HCT116 (cell line): ENCODE measurements at regions not wholly inside any gene's neighbourhood (a gene's known extent, or its start where the extent isn't known, plus 50 kb on each side); places are given as distances from the start of the nearest gene placed in this dataset.

Source experiments
- ATAC-seq: fragments of 200-7000 bp; cut with Tn5 transposase; 2 replicates; pipeline ENCODE4 v1.9.1; 2020; ENCODE audit warnings: mild to moderate bottlenecking, moderate library complexity
- BruUV-seq: library from RNA; stranded (reverse); fragments of 400-500 nt; replicated peaks from 2 replicates; lab custom pipeline; 2021; lab: Mats Ljungman, UMichigan
- CTCF ChIA-PET: fragments of 300-600 bp; sonication (Branson Sonifier 250); formaldehyde crosslinking; loops from one replicate; lab custom pipeline; 2021; ENCODE audit warnings: antibody characterized with exemption; lab: Charles Lee
- POLR2A ChIA-PET: fragments of 300-600, 350-600 bp; sonication (Branson Sonifier 250); formaldehyde crosslinking; loops from one replicate; lab custom pipeline; 2021; ENCODE audit warnings: antibody characterized with exemption; lab: Charles Lee
- RAD21 ChIA-PET, 2 experiments: fragments of 300-600 bp; sonication (Branson Sonifier 250); formaldehyde crosslinking; loops; one replicate each; lab custom pipeline; 2023; ENCODE audit warnings: low total read pairs in 2 of 2; ENCODE audit not compliant: uncharacterized antibody in 2 of 2, unreplicated experiment in 2 of 2, low non-redundant PET in 1 of 2; lab: Charles Lee
- DNase-seq: peaks from one replicate; pipeline ENCODE4 v3.0.0-alpha.2; 2010; ENCODE audit warnings: low read depth, low spot score
- H2AFZ ChIP-seq: fragments of 200-600 bp; shearing (Covaris generic), sonication (generic); 2 replicates; pipeline ENCODE4 v1.6.1; 2017; ENCODE audit warnings: low read depth, mixed run types, mixed read lengths, antibody characterized with exemption, low read length; ENCODE audit not compliant: poor library complexity, severe bottlenecking
- H3K27ac ChIP-seq: 2 replicates; pipeline ENCODE4 v1.5.1; 2012; ENCODE audit warnings: low read depth, low read length
- H3K27me3 ChIP-seq: fragments of 200-600 bp; sonication (generic); 2 replicates; pipeline ENCODE4 v1.6.1; 2016; ENCODE audit warnings: mixed run types, low read length, mixed read lengths; ENCODE audit not compliant: insufficient read depth
- H3K36me3 ChIP-seq, 2 experiments: fragments of 200-500 bp in 1 of 2; fragments of 200-600 bp in 1 of 2; sonication (Bioruptor generic) in 1 of 2; sonication (generic) in 1 of 2; 2 replicates each; pipeline versions ENCODE4 v1.5.1 to v1.6.1; 2014 to 2016; ENCODE audit warnings: low read length in 2 of 2, inconsistent platforms in 1 of 2, mixed read lengths in 1 of 2, mixed run types in 1 of 2; ENCODE audit not compliant: insufficient read depth in 2 of 2, control insufficient read depth in 1 of 2
- H3K4me1 ChIP-seq, 2 experiments: fragments of 200-600 bp in 1 of 2; sonication (generic) in 1 of 2; 2 replicates each; pipeline versions ENCODE4 v1.5.1 to v1.6.1; 2012 to 2017; ENCODE audit warnings: low read length in 2 of 2, inconsistent platforms in 1 of 2, mild to moderate bottlenecking in 1 of 2, mixed read lengths in 1 of 2, mixed run types in 1 of 2, moderate library complexity in 1 of 2; ENCODE audit not compliant: insufficient read depth in 2 of 2, control insufficient read depth in 1 of 2
- H3K4me2 ChIP-seq: fragments of 200-600 bp; sonication (generic); 2 replicates; pipeline ENCODE4 v1.6.1; 2017; ENCODE audit warnings: mixed run types, low read length, mixed read lengths
- H3K4me3 ChIP-seq, 2 experiments: fragments of 200-600 bp in 1 of 2; sonication (generic) in 1 of 2; replicated peaks in 1 of 2; 2 replicates each; pipeline ENCODE4 v1.5.1; 2011 to 2016; ENCODE audit warnings: low read length in 2 of 2, control low read depth in 1 of 2, low read depth in 1 of 2, mild to moderate bottlenecking in 1 of 2, mixed read lengths in 1 of 2, mixed run types in 1 of 2
- H3K79me2 ChIP-seq: fragments of 200-600 bp; sonication (generic); 2 replicates; pipeline ENCODE4 v1.6.1; 2017; ENCODE audit warnings: mild to moderate bottlenecking, mixed run types, low read length, moderate library complexity, mixed read lengths; ENCODE audit not compliant: insufficient read depth
- H3K9ac ChIP-seq: fragments of 200-600 bp; sonication (generic); 2 replicates; pipeline ENCODE4 v1.6.1; 2016; ENCODE audit warnings: low read length, mixed read lengths
- H3K9me2 ChIP-seq: fragments of 200-600 bp; sonication (generic), shearing (Covaris generic); 2 replicates; pipeline ENCODE4 v1.6.1; 2017; ENCODE audit warnings: mixed run types, mild to moderate bottlenecking, moderate library complexity; ENCODE audit not compliant: insufficient read depth
- H3K9me3 ChIP-seq, 2 experiments: fragments of 200-500 bp in 1 of 2; fragments of 200-600 bp in 1 of 2; sonication (Bioruptor generic) in 1 of 2; sonication (generic) in 1 of 2; 2 replicates each; pipeline ENCODE4 v1.6.1; 2014 to 2017; ENCODE audit warnings: low read length in 2 of 2, mixed read lengths in 2 of 2, inconsistent platforms in 1 of 2, low read depth in 1 of 2, mild to moderate bottlenecking in 1 of 2, mixed run types in 1 of 2, moderate library complexity in 1 of 2; ENCODE audit not compliant: control insufficient read depth in 1 of 2, insufficient read depth in 1 of 2
- H4K20me1 ChIP-seq: fragments of 200-600 bp; sonication (generic), shearing (Covaris generic); 2 replicates; pipeline ENCODE4 v1.6.1; 2017; ENCODE audit warnings: mixed run types, mild to moderate bottlenecking, moderate library complexity; ENCODE audit not compliant: insufficient read depth
- CEBPB ChIP-seq: IDR thresholded peaks from 2 replicates; pipeline ENCODE4 v1.6.1; 2012; ENCODE audit warnings: low read depth
- EGR1 ChIP-seq: IDR thresholded peaks from 2 replicates; pipeline ENCODE4 v1.6.1; 2012; ENCODE audit warnings: low read depth
- ELF1 ChIP-seq: IDR thresholded peaks from 2 replicates; pipeline ENCODE4 v1.6.1; 2012; ENCODE audit warnings: low read depth, borderline replicate concordance
- EZH2 ChIP-seq: fragments of 200-600 bp; sonication (generic); IDR thresholded peaks from 2 replicates; pipeline ENCODE4 v1.6.1; 2017; ENCODE audit warnings: antibody characterized with exemption, mixed run types
- EZH2phosphoT487 ChIP-seq: fragments of 200-600 bp; IDR thresholded peaks from 2 replicates; pipeline ENCODE4 v1.6.1; 2018; ENCODE audit warnings: antibody characterized with exemption, borderline replicate concordance
- FOSL1 ChIP-seq: IDR thresholded peaks from 2 replicates; pipeline ENCODE4 v1.6.1; 2012; ENCODE audit warnings: low read depth
- JUND ChIP-seq: IDR thresholded peaks from 2 replicates; pipeline ENCODE4 v1.6.1; 2012
- POLR2AphosphoS5 ChIP-seq: IDR thresholded peaks from 2 replicates; pipeline ENCODE4 v1.6.1; 2011; ENCODE audit warnings: mild to moderate bottlenecking, low read depth, low read length, moderate library complexity
- RAD21 ChIP-seq: IDR thresholded peaks from 2 replicates; pipeline ENCODE4 v1.6.1; 2012; ENCODE audit warnings: low read depth, mild to moderate bottlenecking
- REST ChIP-seq: IDR thresholded peaks from 2 replicates; pipeline ENCODE4 v1.6.1; 2012; ENCODE audit warnings: low read depth
- ZBTB33 ChIP-seq: IDR thresholded peaks from 2 replicates; pipeline ENCODE4 v1.6.1; 2011; ENCODE audit warnings: mild to moderate bottlenecking, low read length, moderate library complexity; ENCODE audit not compliant: insufficient replicate concordance; ENCODE audit errors: extremely low read depth
- ZFX ChIP-seq: fragments of 450-650 bp; IDR thresholded peaks from 2 replicates; pipeline ENCODE4 v1.6.1; 2017
- intact Hi-C: fragments of 100-400 bp; cut with micrococcal nuclease; formaldehyde crosslinking; loops from 2 replicates; pipeline ENCODE4 v1.10.0; 2022
- TF ChIP-seq, protein P1 (sequence below): IDR thresholded peaks from 2 replicates; pipeline ENCODE4 v1.6.1; 2012
- TF ChIP-seq, protein P2 (sequence below), 3 experiments: fragments of 200-600 bp in 1 of 3; sonication (generic) in 1 of 3; IDR thresholded peaks in 2 of 3; conservative IDR thresholded peaks in 1 of 3; 2 replicates each; pipeline ENCODE4 v1.5.1; 2012 to 2017; ENCODE audit warnings: low read depth in 2 of 3, low read length in 2 of 3, antibody characterized with exemption in 1 of 3, borderline replicate concordance in 1 of 3, control low read depth in 1 of 3, mild to moderate bottlenecking in 1 of 3, mixed read lengths in 1 of 3, mixed run types in 1 of 3, moderate library complexity in 1 of 3; ENCODE audit not compliant: insufficient read depth in 1 of 3

- no peak for TF ChIP-seq ZBTB33
Observed at GRCh38 chr5:23996525-23996924, 489.1 kb downstream of the PRDM9 start (continued).

DNA sequence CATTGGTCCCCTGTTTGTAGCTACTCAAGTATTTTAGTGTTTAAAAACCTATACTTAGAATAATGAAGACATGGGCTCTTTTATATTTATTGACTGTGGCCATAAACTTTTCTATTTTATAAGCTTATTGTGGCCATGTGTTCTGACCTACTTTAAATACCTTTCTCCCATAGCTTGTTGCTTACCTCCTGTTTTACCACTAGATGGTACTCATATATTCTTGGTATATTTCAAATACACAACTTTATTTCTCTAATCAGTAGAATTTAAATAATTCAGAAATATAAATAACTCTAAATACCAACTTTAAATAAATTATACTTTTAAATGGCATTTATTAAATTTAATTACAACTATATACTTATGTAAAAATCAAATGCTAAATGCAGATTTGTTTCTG lies 498.0 kb downstream of the PRDM9 start:
- no peak for ATAC-seq
- no peaks in the 10 kb centered on the region for H4K20me1 ChIP-seq
- H3K4me1 ChIP-seq, result no peaks in the 10 kb centered on the region
- ChIA-PET RAD21 (no interaction called here), POLR2A (no interaction called here), CTCF (no interaction called here)
- intact Hi-C loops, result no loop called here
- no peaks in the 10 kb centered on the region for H3K79me2 ChIP-seq
- TF ChIP-seq ZBTB33 (no peak), RAD21 (no peak), POLR2AphosphoS5 (no peak), EZH2phosphoT487 (no peak), JUND (no peak), CEBPB (no peak), EGR1 (no peak), ZFX (no peak), ELF1 (no peak), FOSL1 (no peak), REST (no peak), EZH2 (no peak)
- TF ChIP-seq, protein P1, sequence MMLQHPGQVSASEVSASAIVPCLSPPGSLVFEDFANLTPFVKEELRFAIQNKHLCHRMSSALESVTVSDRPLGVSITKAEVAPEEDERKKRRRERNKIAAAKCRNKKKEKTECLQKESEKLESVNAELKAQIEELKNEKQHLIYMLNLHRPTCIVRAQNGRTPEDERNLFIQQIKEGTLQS, result no peak
- TF ChIP-seq, protein P2, sequence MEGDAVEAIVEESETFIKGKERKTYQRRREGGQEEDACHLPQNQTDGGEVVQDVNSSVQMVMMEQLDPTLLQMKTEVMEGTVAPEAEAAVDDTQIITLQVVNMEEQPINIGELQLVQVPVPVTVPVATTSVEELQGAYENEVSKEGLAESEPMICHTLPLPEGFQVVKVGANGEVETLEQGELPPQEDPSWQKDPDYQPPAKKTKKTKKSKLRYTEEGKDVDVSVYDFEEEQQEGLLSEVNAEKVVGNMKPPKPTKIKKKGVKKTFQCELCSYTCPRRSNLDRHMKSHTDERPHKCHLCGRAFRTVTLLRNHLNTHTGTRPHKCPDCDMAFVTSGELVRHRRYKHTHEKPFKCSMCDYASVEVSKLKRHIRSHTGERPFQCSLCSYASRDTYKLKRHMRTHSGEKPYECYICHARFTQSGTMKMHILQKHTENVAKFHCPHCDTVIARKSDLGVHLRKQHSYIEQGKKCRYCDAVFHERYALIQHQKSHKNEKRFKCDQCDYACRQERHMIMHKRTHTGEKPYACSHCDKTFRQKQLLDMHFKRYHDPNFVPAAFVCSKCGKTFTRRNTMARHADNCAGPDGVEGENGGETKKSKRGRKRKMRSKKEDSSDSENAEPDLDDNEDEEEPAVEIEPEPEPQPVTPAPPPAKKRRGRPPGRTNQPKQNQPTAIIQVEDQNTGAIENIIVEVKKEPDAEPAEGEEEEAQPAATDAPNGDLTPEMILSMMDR (IDR thresholded peaks at IDR 0.05 in 2 of 3, conservative IDR thresholded peaks at IDR 0.05 in 1 of 3; ENCODE audit: borderline replicate concordance in 1 of 3, insufficient read depth in 1 of 3, low read depth in 2 of 3, low read length in 2 of 3), result no peak
- no peak for DNase-seq
- no peaks in the 10 kb centered on the region for H3K27me3 ChIP-seq
- no peak overlapping the region for H3K27ac ChIP-seq
- H2AFZ ChIP-seq, result no peak overlapping the region
- no peak overlapping the region for H3K4me2 ChIP-seq
- peaks cover 16 to 18% of the 10 kb centered on the region in 2 experiments; a peak in 2 of 4 replicates for H3K9me3 ChIP-seq
- BruUV-seq, result no TSS peak
- no peaks in the 10 kb centered on the region for H3K9me2 ChIP-seq
- H3K36me3 ChIP-seq, result no peaks in the 10 kb centered on the region
- H3K4me3 ChIP-seq, result no peak overlapping the region
- no peak overlapping the region for H3K9ac ChIP-seq
